ENCODE measurements at regions not wholly inside any gene's neighbourhood (a gene's known extent, or its start where the extent isn't known, plus 50 kb on each side); places are given as distances from the start of the nearest gene placed in this dataset.

- ChIA-PET CTCF (no interaction called here), POLR2A (ENCODE audit: unreplicated experiment) (no interaction called here)
- Histone ChIP-seq H3K4me1 (ENCODE audit: insufficient read depth, low read length) (peaks cover 30% of the 10 kb centered on the region), H3K27me3 (ENCODE audit: low read length) (no peaks in the 10 kb centered on the region), H3K9ac (ENCODE audit: low read length) (no peak overlapping the region), H3F3A (ENCODE audit: low read length, unreplicated experiment) (peaks cover 5% of the 10 kb centered on the region), H3K9me2 (replicated peaks; ENCODE audit: low read length) (no peaks in the 10 kb centered on the region), H3K9me3 (ENCODE audit: low read length) (no peaks in the 10 kb centered on the region), H3K79me2 (ENCODE audit: low read length) (no peaks in the 10 kb centered on the region), H3K4me2 (ENCODE audit: low read length) (no peak overlapping the region), H3K36me3 (ENCODE audit: low read depth, low read length) (no peaks in the 10 kb centered on the region), H3K4me3 (ENCODE audit: low read length) (no peak overlapping the region), H2AFZ (ENCODE audit: low read length) (no peak overlapping the region), H3K27ac (ENCODE audit: low read length) (no peak overlapping the region), H4K20me1 (ENCODE audit: low read length) (no peaks in the 10 kb centered on the region)
- ATAC-seq (no peak), DNase-seq (no peak)
- BruUV-seq (replicated peaks) = no TSS peak
- intact Hi-C loops (cut with micrococcal nuclease) = no loop called here
- TF ChIP-seq CTCF (conservative IDR thresholded peaks at IDR 0.05; ENCODE audit: low read depth, low read length) = no peak
- no peak for TF ChIP-seq EZH2 (IDR thresholded peaks at IDR 0.05; ENCODE audit: low read length, unreplicated experiment)
- no peak for TF ChIP-seq EZH2phosphoT487 (IDR thresholded peaks at IDR 0.05; ENCODE audit: borderline replicate concordance, low read length)
These were observed 158.1 kb downstream of the SLC25A46 start for GRCh38 chr5:110896901-110897300.

- ATAC-seq = peak; percentile 72
- Histone ChIP-seq H3K36me3 (ENCODE audit: low read depth, low read length) (no peaks in the 10 kb centered on the region), H3K79me2 (ENCODE audit: low read length) (no peaks in the 10 kb centered on the region), H3K9me3 (ENCODE audit: low read length) (no peaks in the 10 kb centered on the region), H3K4me1 (ENCODE audit: insufficient read depth, low read length) (peaks cover 39% of the 10 kb centered on the region), H3K27ac (ENCODE audit: low read length) (peak overlapping the region; percentile 96), H3K27me3 (ENCODE audit: low read length) (no peaks in the 10 kb centered on the region), H4K20me1 (ENCODE audit: low read length) (no peaks in the 10 kb centered on the region), H3F3A (ENCODE audit: low read length, unreplicated experiment) (peaks cover 5% of the 10 kb centered on the region), H2AFZ (ENCODE audit: low read length) (peak overlapping the region; percentile 9; the same call in 1 of the 2 replicates), H3K4me2 (ENCODE audit: low read length) (peak overlapping the region; percentile 71), H3K9me2 (replicated peaks; ENCODE audit: low read length) (no peaks in the 10 kb centered on the region), H3K4me3 (ENCODE audit: low read length) (peak overlapping the region; percentile 22; the same call in 1 of the 2 replicates), H3K9ac (ENCODE audit: low read length) (peak overlapping the region; percentile 75)
- ChIA-PET CTCF (interaction anchor here (0.5 kb wide), 1 partner anchor 17 kb away, joined by 11 read pairs; no protein-coding TSS in a partner anchor), POLR2A (ENCODE audit: unreplicated experiment) (no interaction called here)
- intact Hi-C loops (cut with micrococcal nuclease) = loop anchor here (1.0 to 2.0 kb wide), 5 partner anchors 69 to 176 kb away; no protein-coding TSS in a partner anchor
- TF ChIP-seq CTCF (conservative IDR thresholded peaks at IDR 0.05; ENCODE audit: low read depth, low read length) (no peak), EZH2 (IDR thresholded peaks at IDR 0.05; ENCODE audit: low read length, unreplicated experiment) (no peak), EZH2phosphoT487 (IDR thresholded peaks at IDR 0.05; ENCODE audit: borderline replicate concordance, low read length) (no peak)
- BruUV-seq (replicated peaks) = TSS peak; percentile 87
- peak; percentile 92 for DNase-seq
These were observed 161.0 kb downstream of the SLC25A46 start for GRCh38 chr5:110899566-110900412.

GRCh38 chr5:110900829-110901228 is 162.0 kb downstream of the SLC25A46 start:
- H3F3A ChIP-seq (ENCODE audit: low read length, unreplicated experiment) = peaks cover 5% of the 10 kb centered on the region
- no peaks in the 10 kb centered on the region for H3K36me3 ChIP-seq (ENCODE audit: low read depth, low read length)
- H3K4me3 ChIP-seq (ENCODE audit: low read length) = no peak overlapping the region
- peaks cover 39% of the 10 kb centered on the region for H3K4me1 ChIP-seq (ENCODE audit: insufficient read depth, low read length)
- ATAC-seq = peak; percentile 75
- peak; percentile 96 for DNase-seq
- TF ChIP-seq EZH2 (IDR thresholded peaks at IDR 0.05; ENCODE audit: low read length, unreplicated experiment) = no peak
- no peak for TF ChIP-seq CTCF (conservative IDR thresholded peaks at IDR 0.05; ENCODE audit: low read depth, low read length)
- no peak for TF ChIP-seq EZH2phosphoT487 (IDR thresholded peaks at IDR 0.05; ENCODE audit: borderline replicate concordance, low read length)
- peak overlapping the region; percentile 96 for H3K27ac ChIP-seq (ENCODE audit: low read length)
- POLR2A ChIA-PET (ENCODE audit: unreplicated experiment) = no interaction called here
- H3K9me3 ChIP-seq (ENCODE audit: low read length) = no peaks in the 10 kb centered on the region
- H3K9ac ChIP-seq (ENCODE audit: low read length) = peak overlapping the region; percentile 75
- BruUV-seq (replicated peaks) = no TSS peak
- no peaks in the 10 kb centered on the region for H3K9me2 ChIP-seq (replicated peaks; ENCODE audit: low read length)
- H3K27me3 ChIP-seq (ENCODE audit: low read length) = no peaks in the 10 kb centered on the region
- CTCF ChIA-PET = interaction anchor here (0.5 to 0.6 kb wide), 2 partner anchors 16 to 498 kb away, joined by 3 to 11 read pairs; no protein-coding TSS in a partner anchor
- no peaks in the 10 kb centered on the region for H3K79me2 ChIP-seq (ENCODE audit: low read length)
- peak overlapping the region; percentile 71 for H3K4me2 ChIP-seq (ENCODE audit: low read length)
- intact Hi-C loops (cut with micrococcal nuclease) = loop anchor here (1.0 to 2.0 kb wide), 6 partner anchors 15 to 174 kb away; no protein-coding TSS in a partner anchor
- no peaks in the 10 kb centered on the region for H4K20me1 ChIP-seq (ENCODE audit: low read length)
- no peak overlapping the region for H2AFZ ChIP-seq (ENCODE audit: low read length)
